22Rv1 (cell line): ENCODE measurements at regions not wholly inside any gene's neighbourhood (a gene's known extent, or its start where the extent isn't known, plus 50 kb on each side); places are given as distances from the start of the nearest gene placed in this dataset.

Experiments
- CTCF ChIP-seq: fragments of 450-650 bp; IDR thresholded peaks from 2 replicates; pipeline ENCODE4 v1.5.1; 2017; ENCODE audit warnings: mild to moderate bottlenecking
- ZFX ChIP-seq: fragments of 450-650 bp; IDR thresholded peaks from 2 replicates; pipeline ENCODE4 v1.6.1; 2017; ENCODE audit warnings: antibody characterized with exemption, borderline replicate concordance

- TF ChIP-seq CTCF = no peak
- TF ChIP-seq ZFX = no peak
Observed at GRCh38 chr5:34554641-34555040, 101.5 kb upstream of the RAI14 start.
